AG09309 (cell line): ENCODE measurements at regions not wholly inside any gene's neighbourhood (a gene's known extent, or its start where the extent isn't known, plus 50 kb on each side); places are given as distances from the start of the nearest gene placed in this dataset.

Experiments used
- DNase-seq: peaks from one replicate; pipeline ENCODE4 v3.0.0-alpha.2; 2010; ENCODE audit warnings: low read depth
- H3K4me3 ChIP-seq: 2 replicates; pipeline ENCODE4 v1.5.1; 2011; ENCODE audit warnings: mild to moderate bottlenecking, low read depth, low read length, moderate library complexity; ENCODE audit not compliant: control insufficient read depth
- TF ChIP-seq, protein P1 (sequence below): IDR thresholded peaks from 2 replicates; pipeline ENCODE4 v1.5.1; 2011; ENCODE audit warnings: mild to moderate bottlenecking, low read depth, low read length, inconsistent platforms; ENCODE audit not compliant: insufficient read depth, control insufficient read depth; ENCODE audit errors: missing control alignments

DNA sequence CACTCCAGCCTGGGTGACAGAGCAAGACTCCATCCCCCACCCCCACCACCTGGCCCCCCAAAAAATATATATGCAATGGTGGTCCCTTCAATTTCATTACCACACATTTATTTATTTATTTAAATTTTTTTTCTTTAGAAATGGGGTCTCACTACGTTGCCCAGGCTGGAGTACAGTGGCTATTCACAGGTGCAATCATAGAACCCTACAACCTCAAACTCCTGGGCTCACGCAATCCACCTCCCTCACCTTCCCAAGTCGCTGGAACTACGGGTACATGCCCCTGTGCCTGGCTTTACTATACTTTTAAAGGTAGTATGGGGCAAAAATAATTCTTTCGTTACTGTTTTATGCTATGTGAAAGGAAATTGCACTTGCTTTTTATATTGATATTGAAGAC, 50.9 kb upstream of the EP300 start:
- H3K4me3 ChIP-seq = no peak overlapping the region
- TF ChIP-seq, protein P1, sequence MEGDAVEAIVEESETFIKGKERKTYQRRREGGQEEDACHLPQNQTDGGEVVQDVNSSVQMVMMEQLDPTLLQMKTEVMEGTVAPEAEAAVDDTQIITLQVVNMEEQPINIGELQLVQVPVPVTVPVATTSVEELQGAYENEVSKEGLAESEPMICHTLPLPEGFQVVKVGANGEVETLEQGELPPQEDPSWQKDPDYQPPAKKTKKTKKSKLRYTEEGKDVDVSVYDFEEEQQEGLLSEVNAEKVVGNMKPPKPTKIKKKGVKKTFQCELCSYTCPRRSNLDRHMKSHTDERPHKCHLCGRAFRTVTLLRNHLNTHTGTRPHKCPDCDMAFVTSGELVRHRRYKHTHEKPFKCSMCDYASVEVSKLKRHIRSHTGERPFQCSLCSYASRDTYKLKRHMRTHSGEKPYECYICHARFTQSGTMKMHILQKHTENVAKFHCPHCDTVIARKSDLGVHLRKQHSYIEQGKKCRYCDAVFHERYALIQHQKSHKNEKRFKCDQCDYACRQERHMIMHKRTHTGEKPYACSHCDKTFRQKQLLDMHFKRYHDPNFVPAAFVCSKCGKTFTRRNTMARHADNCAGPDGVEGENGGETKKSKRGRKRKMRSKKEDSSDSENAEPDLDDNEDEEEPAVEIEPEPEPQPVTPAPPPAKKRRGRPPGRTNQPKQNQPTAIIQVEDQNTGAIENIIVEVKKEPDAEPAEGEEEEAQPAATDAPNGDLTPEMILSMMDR = no peak
- no peak for DNase-seq
